GM12891 (cell line): ENCODE measurements at regions not wholly inside any gene's neighbourhood (a gene's known extent, or its start where the extent isn't known, plus 50 kb on each side); places are given as distances from the start of the nearest gene placed in this dataset.

Source experiments
- POLR2A ChIP-seq: IDR thresholded peaks from 2 replicates; pipeline ENCODE4 v1.6.1; 2011; ENCODE audit warnings: low read depth, low read length, control low read depth
- POLR2AphosphoS5 ChIP-seq: IDR thresholded peaks from 2 replicates; pipeline ENCODE4 v1.6.1; 2011; ENCODE audit warnings: low read depth, low read length, control low read depth
- SPI1 ChIP-seq: IDR thresholded peaks from 2 replicates; pipeline ENCODE4 v1.6.1; 2011; ENCODE audit warnings: low read depth, low read length, control low read depth

GRCh38 chr2:134080386-134081089, 173.3 kb upstream of the MGAT5 start:
- no peak for TF ChIP-seq POLR2A
- no peak for TF ChIP-seq POLR2AphosphoS5
- TF ChIP-seq SPI1, result no peak
